ENCODE measurements at regions not wholly inside any gene's neighbourhood (a gene's known extent, or its start where the extent isn't known, plus 50 kb on each side); places are given as distances from the start of the nearest gene placed in this dataset.
A peak's percentile ranks its signal among the peaks of the same experiment; 100 is the strongest.

DNA sequence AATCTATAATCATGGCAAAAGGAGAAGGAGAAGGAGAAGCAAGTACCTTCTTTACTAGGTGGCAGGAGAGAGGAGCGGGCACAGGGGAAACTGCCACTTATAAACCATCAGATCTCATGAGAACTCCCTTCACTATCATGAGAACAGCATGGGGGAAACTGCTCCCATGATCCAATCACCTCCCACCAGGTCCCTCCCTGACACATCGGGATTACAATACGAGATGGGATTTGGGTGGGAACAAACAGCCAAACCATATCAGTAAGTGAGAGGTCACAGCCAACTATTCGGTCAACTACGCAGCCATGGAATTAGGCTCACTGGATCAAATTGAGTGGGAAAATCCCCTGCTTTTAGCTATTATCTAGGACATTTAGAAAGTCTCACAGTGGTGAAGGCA, 54.2 kb upstream of the STEAP1B start:
- Mint-ChIP-seq H3K27ac (no peak overlapping the region), H3K36me3 (no peaks in the 10 kb centered on the region), H3K4me3 (no peak overlapping the region), H3K27me3 (peaks cover 36 to 40% of the 10 kb centered on the region in 2 donors), H3K9me3 (no peaks in the 10 kb centered on the region), H3K4me1 (ENCODE audit: low read depth in 2 of 2) (peaks cover 5% of the 10 kb centered on the region in 2 donors)
- DNase-seq (ENCODE audit: low spot score): no peak
- ATAC-seq: no peak

DNA sequence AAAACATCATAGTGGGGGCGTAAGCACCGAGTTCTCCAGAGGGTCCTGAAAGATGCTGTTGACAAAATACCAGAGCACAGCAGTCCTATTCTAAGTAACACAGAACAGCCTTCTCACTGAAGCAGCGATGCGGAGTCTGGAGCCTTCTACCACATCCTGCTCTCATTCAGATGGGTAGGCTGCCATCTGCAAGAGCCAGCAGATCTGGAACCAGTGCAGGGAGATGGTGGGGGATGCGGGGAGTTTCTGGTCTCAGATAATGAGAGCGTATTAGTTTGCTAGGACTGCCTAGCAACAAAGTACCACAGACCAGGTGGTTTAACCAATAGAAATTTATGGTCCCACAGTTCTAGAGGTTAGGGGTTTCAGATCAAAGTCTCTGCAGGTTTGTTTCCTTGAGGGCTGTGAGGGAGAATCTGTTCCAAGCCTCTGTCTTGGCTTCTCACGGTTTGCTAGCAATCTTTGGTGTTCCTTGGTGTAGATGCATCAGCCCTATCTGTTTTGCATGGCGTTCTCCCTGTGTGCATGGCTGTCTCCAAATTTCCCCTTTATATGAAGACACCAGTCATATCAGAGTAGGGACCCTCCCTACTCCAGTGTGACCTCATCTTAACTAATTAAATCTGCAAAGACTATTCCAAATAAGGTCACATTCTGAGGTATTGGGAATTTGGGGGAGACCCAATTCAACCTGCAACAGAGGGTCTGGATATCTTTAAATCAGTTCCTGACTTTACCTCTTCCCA, 52.0 kb upstream of the STEAP1B start:
- no peak overlapping the region for H3K27ac Mint-ChIP-seq
- H3K36me3 Mint-ChIP-seq: no peaks in the 10 kb centered on the region
- DNase-seq (ENCODE audit: low spot score): no peak
- H3K4me1 Mint-ChIP-seq (ENCODE audit: low read depth in 2 of 2): peaks cover 5 to 6% of the 10 kb centered on the region in 2 donors
- no peak for ATAC-seq
- H3K27me3 Mint-ChIP-seq: peaks cover 41 to 54% of the 10 kb centered on the region in 2 donors
- no peaks in the 10 kb centered on the region for H3K9me3 Mint-ChIP-seq
- no peak overlapping the region for H3K4me3 Mint-ChIP-seq

DNA sequence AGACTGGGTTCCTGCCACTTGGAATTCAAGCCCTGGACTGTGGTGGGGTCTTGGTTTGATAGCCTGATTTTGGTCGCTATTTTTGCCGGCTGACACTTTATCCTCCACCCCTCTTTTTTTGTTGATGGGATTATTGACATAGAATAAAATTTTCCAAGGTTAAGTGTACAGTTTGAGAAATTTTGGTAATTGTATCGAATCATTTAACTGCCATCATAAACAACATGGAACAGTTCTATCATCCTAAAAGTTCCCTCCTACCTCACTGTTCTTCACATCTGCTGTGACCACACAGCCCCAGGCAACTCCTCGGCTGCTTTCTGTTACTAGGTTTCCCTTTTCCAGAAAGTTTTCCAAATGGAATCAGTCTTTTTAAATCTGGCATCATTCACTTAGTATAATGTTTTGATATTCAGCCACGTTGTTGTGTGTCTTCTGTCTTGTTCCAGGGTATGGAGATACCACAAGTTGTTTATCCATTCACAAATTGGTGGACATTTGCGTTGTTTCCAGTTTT, 50.6 kb upstream of the STEAP1B start:
- no peak overlapping the region for H3K4me3 Mint-ChIP-seq
- H3K36me3 Mint-ChIP-seq: no peaks in the 10 kb centered on the region
- ATAC-seq (no peak), DNase-seq (ENCODE audit: low spot score) (no peak)
- H3K27me3 Mint-ChIP-seq: peaks cover 47 to 64% of the 10 kb centered on the region in 2 donors
- H3K4me1 Mint-ChIP-seq (ENCODE audit: low read depth in 2 of 2): peaks cover 5 to 6% of the 10 kb centered on the region in 2 donors
- H3K27ac Mint-ChIP-seq: no peak overlapping the region
- no peaks in the 10 kb centered on the region for H3K9me3 Mint-ChIP-seq

DNA sequence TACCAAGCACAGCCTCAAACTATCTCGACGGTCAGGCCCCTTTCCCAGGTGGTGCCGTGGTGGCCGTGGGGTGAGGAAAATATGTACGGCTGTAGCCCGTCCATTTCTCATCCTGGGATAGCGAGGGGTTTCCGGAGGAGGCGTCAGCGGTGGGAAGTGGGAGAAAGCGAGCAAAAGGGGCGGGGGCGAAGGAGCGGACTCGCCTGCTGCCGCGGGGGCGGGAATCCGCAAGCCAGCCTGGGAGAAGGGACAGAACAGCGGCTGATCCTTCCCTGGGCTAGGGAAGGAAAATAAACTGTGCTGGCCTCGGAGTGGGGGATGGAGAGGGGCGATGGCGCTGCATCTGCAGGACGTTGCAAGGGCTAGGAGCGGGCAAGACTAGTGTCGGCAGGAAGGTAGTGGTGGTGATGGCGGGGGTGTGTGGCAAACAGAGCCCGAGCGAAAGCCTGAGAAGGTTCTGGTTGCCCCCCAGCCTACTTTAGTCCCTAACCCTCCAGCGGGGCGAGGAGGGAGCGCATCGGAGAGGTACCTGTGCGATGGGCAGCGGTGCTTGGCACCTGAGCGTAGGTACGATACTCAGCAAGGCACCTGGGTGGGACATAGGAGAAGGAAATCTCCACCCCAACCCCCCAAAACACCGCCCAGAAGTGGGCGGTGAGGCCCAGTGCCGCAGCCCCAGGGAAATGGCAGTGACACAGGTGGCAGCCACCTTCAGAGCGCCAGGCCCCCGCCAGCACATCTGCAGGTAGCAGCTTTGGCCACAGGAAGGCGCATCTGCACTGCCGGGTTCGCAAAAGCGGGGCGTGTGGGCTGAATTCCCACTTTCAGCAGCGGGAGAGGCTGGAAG, 49.9 kb upstream of the STEAP1B start:
- ATAC-seq: peak; percentile 52 to 53
- no peaks in the 10 kb centered on the region for H3K9me3 Mint-ChIP-seq
- DNase-seq (ENCODE audit: low spot score): no peak
- H3K36me3 Mint-ChIP-seq: no peaks in the 10 kb centered on the region
- peak overlapping the region; percentile 34 for H3K4me3 Mint-ChIP-seq
- peaks cover 45 to 66% of the 10 kb centered on the region in 2 donors for H3K27me3 Mint-ChIP-seq
- H3K4me1 Mint-ChIP-seq (ENCODE audit: low read depth in 2 of 2): peaks cover 5 to 6% of the 10 kb centered on the region in 2 donors
- H3K27ac Mint-ChIP-seq: no peak overlapping the region

Data from natural killer cell treated with Interleukin-12 subunit alpha and Interleukin-12 subunit beta and Interleukin-15 and Interleukin-18, amount 100 ng/mL, for 72 hours (primary cell).